ENCODE measurements at regions not wholly inside any gene's neighbourhood (a gene's known extent, or its start where the extent isn't known, plus 50 kb on each side); places are given as distances from the start of the nearest gene placed in this dataset.

DNA sequence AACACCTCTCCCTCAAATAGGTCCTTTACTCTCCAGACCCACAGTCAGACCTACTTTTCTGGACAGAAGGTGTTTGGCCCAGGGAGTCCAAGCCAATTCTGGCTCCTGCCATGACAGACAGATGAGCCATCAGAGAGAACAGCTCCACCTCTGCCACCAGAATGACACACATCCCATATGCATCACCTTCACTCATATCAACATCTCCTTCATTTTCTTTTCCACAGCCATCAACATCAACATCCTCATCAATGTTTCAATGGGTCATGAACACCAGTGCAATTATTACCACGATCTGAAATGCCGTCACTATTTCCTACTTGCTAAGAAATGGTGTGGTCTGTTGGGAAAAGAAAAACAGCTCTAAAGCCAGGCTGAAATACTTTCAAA lies 67.9 kb downstream of the CCDC71L start:
- Mint-ChIP-seq H3K4me1 (ENCODE audit: low read depth) (peaks cover under 1% of the 10 kb centered on the region), H3K9me3 (ENCODE audit: insufficient read depth) (no peaks in the 10 kb centered on the region), H3K27ac (no peak overlapping the region), H3K27me3 (ENCODE audit: low read depth) (peaks cover 11% of the 10 kb centered on the region), H3K36me3 (ENCODE audit: low read depth) (no peaks in the 10 kb centered on the region), H3K4me3 (no peak overlapping the region)
- no peak for ATAC-seq
- CTCF ChIA-PET = interaction anchor here (1.3 kb wide), 1 partner anchor 15 kb away, joined by 3 read pairs; no protein-coding TSS in a partner anchor
- no peak for DNase-seq
- POLR2A ChIA-PET = no interaction called here

DNA sequence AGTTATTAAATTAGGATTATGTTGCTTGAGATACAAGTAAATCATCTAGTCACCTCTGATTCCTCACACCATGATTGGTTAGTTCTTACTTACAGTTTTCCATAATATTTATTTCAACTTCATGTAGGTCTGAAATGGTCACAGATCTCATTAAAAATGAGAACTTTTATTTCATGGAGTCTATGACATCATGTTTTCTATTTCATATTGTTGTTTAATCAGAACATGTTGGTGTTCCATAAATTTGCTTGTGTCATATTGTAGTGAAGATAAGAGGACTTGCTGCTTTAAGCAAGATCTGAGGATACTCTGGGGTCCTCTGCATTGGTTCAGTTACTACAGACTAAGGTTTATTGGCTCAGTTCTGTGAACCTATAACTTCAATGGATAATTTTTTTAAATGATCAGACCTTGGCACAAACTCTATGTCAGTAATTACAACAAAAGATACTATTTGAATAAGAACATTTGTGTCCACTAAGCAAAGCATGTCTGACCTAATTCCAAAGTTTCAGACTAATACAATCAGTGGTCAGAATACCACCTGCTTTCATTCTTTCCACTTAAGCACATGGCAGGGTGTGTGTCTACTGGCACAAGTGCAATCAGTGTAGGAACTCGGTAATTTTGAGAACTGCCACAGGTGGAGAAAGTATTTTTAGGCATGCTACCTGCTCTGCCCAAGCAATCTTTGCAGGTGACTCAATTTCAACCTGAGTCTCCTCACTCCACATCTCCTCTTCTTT lies 68.5 kb downstream of the CCDC71L start:
- CTCF ChIA-PET = interaction anchor here (1.3 kb wide), 1 partner anchor 15 kb away, joined by 3 read pairs; no protein-coding TSS in a partner anchor

DNA sequence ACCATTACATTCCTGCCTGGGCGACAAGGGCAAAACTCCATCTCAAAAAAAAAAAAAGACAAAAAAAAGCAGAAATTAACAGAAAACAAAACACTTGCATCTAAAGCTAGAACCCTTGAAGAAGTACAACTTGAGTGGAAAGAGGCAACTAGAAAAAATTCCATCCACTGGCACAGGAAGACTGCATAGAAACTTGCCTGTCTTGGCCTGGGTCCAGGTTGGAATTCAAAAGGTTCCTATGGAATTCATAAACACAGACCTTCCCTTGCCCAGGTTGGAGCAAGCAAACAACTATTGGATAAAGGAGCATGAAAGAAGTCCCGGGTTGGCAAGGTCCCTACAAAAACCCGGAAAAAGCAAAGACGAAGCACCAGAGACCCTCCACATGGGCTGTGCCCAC lies 69.8 kb downstream of the CCDC71L start:
- no peaks in the 10 kb centered on the region for H3K36me3 Mint-ChIP-seq (ENCODE audit: low read depth)
- no peak overlapping the region for H3K4me3 Mint-ChIP-seq
- no peak for ATAC-seq
- H3K4me1 Mint-ChIP-seq (ENCODE audit: low read depth) = no peaks in the 10 kb centered on the region
- H3K27me3 Mint-ChIP-seq (ENCODE audit: low read depth) = peaks cover 11% of the 10 kb centered on the region
- ChIA-PET POLR2A (no interaction called here), CTCF (no interaction called here)
- no peak overlapping the region for H3K27ac Mint-ChIP-seq
- no peak for DNase-seq
- no peaks in the 10 kb centered on the region for H3K9me3 Mint-ChIP-seq (ENCODE audit: insufficient read depth)

More for the DNA sequence above, 68.5 kb downstream of the CCDC71L start:
- H3K27me3 Mint-ChIP-seq (ENCODE audit: low read depth) = peaks cover 11% of the 10 kb centered on the region
- POLR2A ChIA-PET = no interaction called here
- H3K4me3 Mint-ChIP-seq = no peak overlapping the region
- ATAC-seq = no peak
- H3K9me3 Mint-ChIP-seq (ENCODE audit: insufficient read depth) = no peaks in the 10 kb centered on the region
- H3K27ac Mint-ChIP-seq = no peak overlapping the region
- DNase-seq = no peak
- H3K4me1 Mint-ChIP-seq (ENCODE audit: low read depth) = no peaks in the 10 kb centered on the region
- H3K36me3 Mint-ChIP-seq (ENCODE audit: low read depth) = no peaks in the 10 kb centered on the region

DNA sequence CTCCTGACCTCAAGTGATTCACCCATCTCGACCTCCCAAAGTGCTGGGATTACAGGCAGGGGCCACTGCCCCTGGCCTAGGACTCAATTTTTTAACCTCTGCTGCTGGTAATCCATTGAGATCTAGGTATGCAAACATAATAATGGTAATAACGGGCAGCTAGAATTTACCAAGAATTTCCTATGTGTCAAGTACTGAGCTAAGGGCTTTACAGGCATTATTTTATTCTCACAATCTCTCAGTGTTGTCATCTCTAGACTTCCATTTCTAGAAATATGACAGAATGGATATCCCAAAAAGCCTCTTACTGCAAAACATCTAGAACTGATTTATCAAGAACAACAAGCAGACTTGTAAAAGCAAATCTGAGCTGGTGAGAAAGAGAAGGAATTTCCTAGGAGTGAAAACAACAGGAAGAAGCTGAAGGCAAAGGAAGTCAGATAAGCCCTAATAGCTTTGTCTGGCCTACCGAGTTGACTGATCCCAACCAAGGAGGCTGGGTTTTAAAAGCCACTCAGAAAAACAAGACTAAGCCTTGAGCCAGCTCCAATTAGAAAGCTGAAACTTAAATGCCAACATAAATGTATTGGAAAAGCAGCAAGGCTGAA lies 70.6 kb downstream of the CCDC71L start:
- no peak for DNase-seq
- CTCF ChIA-PET = no interaction called here
- ATAC-seq = no peak
- POLR2A ChIA-PET = no interaction called here
- Mint-ChIP-seq H3K9me3 (ENCODE audit: insufficient read depth) (no peaks in the 10 kb centered on the region), H3K4me3 (no peak overlapping the region), H3K27ac (no peak overlapping the region), H3K36me3 (ENCODE audit: low read depth) (no peaks in the 10 kb centered on the region), H3K27me3 (ENCODE audit: low read depth) (peaks cover 7% of the 10 kb centered on the region), H3K4me1 (ENCODE audit: low read depth) (no peaks in the 10 kb centered on the region)

DNA sequence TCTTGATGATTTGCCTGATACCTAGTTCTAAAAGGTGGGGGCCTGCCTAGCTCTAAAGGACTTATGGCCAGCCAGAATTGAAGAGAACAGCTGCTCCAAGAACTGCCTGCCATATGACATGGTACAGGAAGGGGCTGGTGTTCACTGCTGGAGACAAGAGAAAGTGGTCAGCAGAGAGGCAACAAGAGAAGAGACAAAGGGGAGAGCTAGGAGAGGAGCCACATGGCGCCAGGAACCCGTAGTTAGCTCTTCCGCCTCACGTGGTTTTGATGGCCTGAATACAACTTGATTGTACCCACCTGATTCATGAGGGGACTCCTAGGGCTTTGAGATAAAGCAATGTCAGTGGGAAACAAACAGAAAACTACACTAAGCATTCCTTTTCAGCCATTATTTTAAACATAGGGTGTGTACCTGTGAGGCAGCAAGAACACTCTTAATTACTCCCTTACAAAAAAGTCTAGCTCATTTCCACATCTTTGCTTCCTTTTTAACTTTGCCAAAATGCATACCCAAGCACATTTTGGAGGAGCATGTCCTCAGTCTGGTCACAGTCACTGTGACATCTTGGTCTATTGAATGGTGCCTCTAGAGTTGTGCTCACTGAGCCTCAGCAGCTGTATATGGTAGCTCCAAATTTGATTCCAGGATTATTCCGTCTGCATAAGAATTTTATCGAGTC lies 71.6 kb downstream of the CCDC71L start:
- ATAC-seq = no peak
- DNase-seq = no peak
- CTCF ChIA-PET = no interaction called here

DNA sequence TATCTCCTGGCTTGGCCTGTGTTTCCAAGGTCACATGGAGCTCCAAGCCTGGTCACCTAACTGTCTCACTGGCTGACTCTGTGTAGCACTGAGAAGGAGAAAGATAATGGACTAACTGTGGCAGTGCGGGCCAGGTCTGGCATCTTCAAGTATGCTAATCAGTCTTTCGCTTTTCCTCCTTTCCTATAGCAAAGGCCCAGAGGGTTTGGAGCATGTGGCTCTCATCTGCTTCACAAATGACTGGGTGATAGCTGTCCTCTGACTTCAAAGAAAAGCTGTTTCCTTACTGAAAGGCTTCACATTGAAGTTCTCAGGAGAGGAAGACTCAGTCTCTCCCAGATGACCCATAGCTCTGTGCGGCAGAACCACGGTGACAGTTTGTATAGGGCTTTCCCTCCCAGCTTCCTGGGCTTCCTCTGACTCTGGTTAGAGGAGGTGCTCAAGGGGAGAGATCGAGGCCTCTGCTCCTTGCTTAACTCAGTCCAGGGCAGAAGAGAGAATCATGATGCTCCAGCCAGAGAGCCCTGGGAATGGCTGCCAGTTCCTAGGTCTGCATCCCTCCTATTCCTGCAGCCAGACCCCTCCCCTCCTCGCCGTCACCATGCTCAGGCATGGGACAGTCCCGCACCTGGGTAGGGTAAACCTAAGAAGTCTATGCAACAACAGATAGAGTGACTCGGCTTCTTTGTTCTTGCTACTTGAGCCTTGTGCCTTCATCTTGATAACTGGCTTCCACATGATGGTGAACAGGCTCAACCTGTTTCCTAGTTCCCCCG lies 72.3 kb downstream of the CCDC71L start:
- H3K4me1 Mint-ChIP-seq (ENCODE audit: low read depth) = no peaks in the 10 kb centered on the region
- H3K27me3 Mint-ChIP-seq (ENCODE audit: low read depth) = peaks cover 4% of the 10 kb centered on the region
- DNase-seq (no peak), ATAC-seq (no peak)
- H3K9me3 Mint-ChIP-seq (ENCODE audit: insufficient read depth) = no peaks in the 10 kb centered on the region
- ChIA-PET CTCF (no interaction called here), POLR2A (no interaction called here)
- H3K4me3 Mint-ChIP-seq = no peak overlapping the region
- H3K36me3 Mint-ChIP-seq (ENCODE audit: low read depth) = no peaks in the 10 kb centered on the region
- no peak overlapping the region for H3K27ac Mint-ChIP-seq

More for the DNA sequence above, 71.6 kb downstream of the CCDC71L start:
- Mint-ChIP-seq H3K27ac (no peak overlapping the region), H3K36me3 (ENCODE audit: low read depth) (no peaks in the 10 kb centered on the region), H3K9me3 (ENCODE audit: insufficient read depth) (no peaks in the 10 kb centered on the region), H3K4me1 (ENCODE audit: low read depth) (no peaks in the 10 kb centered on the region), H3K27me3 (ENCODE audit: low read depth) (peaks cover 4% of the 10 kb centered on the region), H3K4me3 (no peak overlapping the region)
- POLR2A ChIA-PET = no interaction called here

DNA sequence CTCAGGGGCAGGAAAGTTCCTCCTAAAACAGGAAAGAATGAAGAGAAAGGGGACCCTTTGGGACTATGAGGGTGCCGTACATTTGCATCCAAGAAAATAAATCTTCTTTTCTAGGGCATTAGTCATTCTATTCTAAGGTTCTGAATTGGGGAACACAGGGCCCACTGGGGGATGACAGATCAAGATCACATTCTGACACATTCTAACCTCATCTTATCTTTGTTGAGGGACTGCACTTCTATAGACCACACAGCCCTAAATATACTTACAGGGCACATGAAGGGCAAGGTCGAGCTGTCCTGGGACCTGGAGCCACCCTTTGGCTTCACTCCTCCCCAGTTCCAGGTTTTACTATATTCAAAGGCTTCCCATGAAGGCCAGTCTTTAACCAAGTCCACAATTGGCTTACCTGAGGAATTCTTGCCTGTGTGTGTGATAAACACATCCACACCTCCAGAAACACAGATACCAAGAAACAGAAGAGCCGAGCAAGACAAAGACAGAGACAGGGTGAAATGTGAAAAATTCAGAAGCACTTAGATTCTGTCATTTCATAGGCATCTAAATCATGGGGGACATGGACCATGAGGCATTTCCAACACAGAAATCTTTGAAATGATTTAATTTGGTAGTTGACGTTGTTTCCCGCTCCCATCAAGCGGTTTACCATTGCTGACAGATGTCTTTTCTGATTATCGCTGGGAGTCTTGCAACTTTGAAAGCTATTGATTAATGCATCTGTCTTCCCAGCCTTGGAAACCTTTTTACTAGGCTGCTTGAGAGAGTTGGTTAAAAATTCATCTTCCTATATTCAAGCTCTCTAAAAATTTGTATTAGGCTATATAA lies 75.8 kb downstream of the CCDC71L start:
- no peaks in the 10 kb centered on the region for H3K36me3 Mint-ChIP-seq (ENCODE audit: low read depth)
- H3K27me3 Mint-ChIP-seq (ENCODE audit: low read depth) = no peaks in the 10 kb centered on the region
- no peak for ATAC-seq
- no peaks in the 10 kb centered on the region for H3K9me3 Mint-ChIP-seq (ENCODE audit: insufficient read depth)
- no peaks in the 10 kb centered on the region for H3K4me1 Mint-ChIP-seq (ENCODE audit: low read depth)
- ChIA-PET CTCF (no interaction called here), POLR2A (no interaction called here)
- DNase-seq = no peak
- H3K4me3 Mint-ChIP-seq = no peak overlapping the region
- no peak overlapping the region for H3K27ac Mint-ChIP-seq

DNA sequence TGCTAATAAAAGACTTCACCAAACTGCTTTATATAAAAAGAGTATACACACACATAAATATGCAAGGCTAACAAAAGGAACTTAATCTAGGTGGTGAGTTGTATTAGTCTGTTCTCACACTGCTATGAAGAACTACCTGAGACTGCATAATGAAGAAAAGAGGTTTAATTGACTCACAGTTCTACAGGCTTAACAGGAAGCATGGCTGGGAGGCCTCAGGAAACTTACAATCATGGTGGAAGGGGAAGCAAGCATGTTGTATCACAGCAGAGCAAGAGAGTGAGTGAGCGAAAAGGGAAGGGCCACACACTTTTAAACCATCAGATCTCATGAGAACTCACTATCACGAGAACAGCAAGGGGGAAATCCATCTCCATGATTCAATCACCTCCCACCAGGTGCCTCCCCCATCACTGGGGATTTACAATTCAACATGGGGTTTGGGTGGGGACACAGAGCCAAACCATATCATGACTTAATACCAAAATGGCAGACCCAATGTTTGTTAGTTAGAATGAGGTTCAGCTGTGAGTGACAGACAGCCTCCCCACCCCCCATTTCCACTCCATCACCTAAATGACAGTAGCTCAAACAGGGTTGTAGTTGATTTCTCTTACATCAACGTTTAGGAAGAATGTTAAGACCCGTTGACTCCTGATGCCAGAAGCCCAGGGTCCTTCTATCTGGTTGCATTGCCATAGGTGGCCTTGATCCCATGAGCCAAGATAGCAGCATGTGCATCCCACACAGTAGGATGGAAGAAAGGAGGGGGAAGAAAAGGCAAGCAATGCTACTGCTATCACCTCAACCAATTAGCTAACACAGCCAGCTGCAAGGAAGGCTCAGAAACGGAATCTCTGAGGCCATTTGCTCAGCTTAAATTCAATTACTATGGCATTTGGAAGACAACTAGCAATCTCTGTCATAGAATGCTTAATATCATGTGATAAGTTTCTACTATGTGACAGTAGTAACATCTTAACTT lies 77.0 kb downstream of the CCDC71L start:
- no peaks in the 10 kb centered on the region for H3K36me3 Mint-ChIP-seq (ENCODE audit: low read depth)
- H3K9me3 Mint-ChIP-seq (ENCODE audit: insufficient read depth) = no peaks in the 10 kb centered on the region
- DNase-seq = no peak
- no peak overlapping the region for H3K27ac Mint-ChIP-seq
- ATAC-seq = no peak
- no peaks in the 10 kb centered on the region for H3K27me3 Mint-ChIP-seq (ENCODE audit: low read depth)
- ChIA-PET POLR2A (no interaction called here), CTCF (no interaction called here)
- H3K4me1 Mint-ChIP-seq (ENCODE audit: low read depth) = no peaks in the 10 kb centered on the region
- no peak overlapping the region for H3K4me3 Mint-ChIP-seq

DNA sequence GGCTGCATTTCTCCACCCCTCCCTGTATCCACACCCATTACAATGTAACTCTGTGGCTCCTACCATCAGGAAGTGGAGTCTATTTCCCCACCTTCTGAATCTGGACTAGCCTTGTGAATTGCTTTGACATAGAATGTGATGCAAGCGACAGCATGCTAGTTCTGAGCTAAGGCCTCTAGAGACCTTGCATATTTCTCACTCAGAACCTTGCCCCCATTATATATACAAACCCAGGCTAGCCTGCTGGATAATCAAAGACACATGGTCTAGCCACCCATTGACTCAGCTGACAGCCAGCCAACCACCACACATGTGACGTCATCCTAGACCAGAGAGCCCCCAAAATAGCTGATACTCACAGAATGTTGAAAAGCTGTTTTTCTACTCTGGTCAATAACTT lies 77.9 kb downstream of the CCDC71L start:
- Mint-ChIP-seq H3K4me1 (ENCODE audit: low read depth) (no peaks in the 10 kb centered on the region), H3K36me3 (ENCODE audit: low read depth) (no peaks in the 10 kb centered on the region), H3K4me3 (no peak overlapping the region), H3K27me3 (ENCODE audit: low read depth) (no peaks in the 10 kb centered on the region), H3K9me3 (ENCODE audit: insufficient read depth) (no peaks in the 10 kb centered on the region), H3K27ac (no peak overlapping the region)
- ATAC-seq (no peak), DNase-seq (no peak)
- POLR2A ChIA-PET = no interaction called here
- CTCF ChIA-PET = no interaction called here

DNA sequence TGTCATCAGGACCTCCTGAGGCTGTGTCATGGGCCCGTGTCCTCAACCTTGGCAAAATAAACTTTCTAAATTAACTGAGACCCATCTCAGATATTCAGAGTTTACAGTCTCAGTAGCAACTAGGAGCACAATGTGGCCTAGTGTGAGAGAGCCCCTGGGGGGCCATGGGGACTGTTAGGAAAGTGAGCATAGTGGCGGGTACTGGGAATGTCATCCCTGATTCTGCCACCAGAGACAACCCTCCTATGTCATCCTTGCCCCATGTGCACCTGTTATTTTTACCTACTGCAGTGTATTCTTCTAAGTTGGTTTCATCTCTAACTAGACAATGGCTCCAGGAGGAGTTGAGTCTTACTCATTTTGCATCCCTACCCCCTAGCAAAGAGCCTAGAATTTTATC lies 78.6 kb downstream of the CCDC71L start:
- CTCF ChIA-PET = interaction anchor here (1.4 kb wide), 1 partner anchor 154 kb away, joined by 3 read pairs; no protein-coding TSS in a partner anchor
- H3K4me1 Mint-ChIP-seq (ENCODE audit: low read depth) = no peaks in the 10 kb centered on the region
- H3K36me3 Mint-ChIP-seq (ENCODE audit: low read depth) = no peaks in the 10 kb centered on the region
- DNase-seq = no peak
- H3K4me3 Mint-ChIP-seq = no peak overlapping the region
- POLR2A ChIA-PET = no interaction called here
- no peaks in the 10 kb centered on the region for H3K9me3 Mint-ChIP-seq (ENCODE audit: insufficient read depth)
- no peak overlapping the region for H3K27ac Mint-ChIP-seq
- H3K27me3 Mint-ChIP-seq (ENCODE audit: low read depth) = no peaks in the 10 kb centered on the region
- ATAC-seq = no peak
